ENCODE measurements at regions not wholly inside any gene's neighbourhood (a gene's known extent, or its start where the extent isn't known, plus 50 kb on each side); places are given as distances from the start of the nearest gene placed in this dataset.

GRCh38 chr13:84255226-84255797, 373.0 kb upstream of the SLITRK1 start:
- TF ChIP-seq POLR2AphosphoS5 (IDR thresholded peaks at IDR 0.05; ENCODE audit: low read depth, low read length) (no peak), POLR2A (IDR thresholded peaks at IDR 0.05; ENCODE audit: low read depth, low read length) (no peak), TAF1 (IDR thresholded peaks at IDR 0.05; ENCODE audit: borderline replicate concordance, low read depth, low read length) (no peak)
